ENCODE measurements at regions not wholly inside any gene's neighbourhood (a gene's known extent, or its start where the extent isn't known, plus 50 kb on each side); places are given as distances from the start of the nearest gene placed in this dataset.

GRCh38 chr2:121096611-121097010, 188.4 kb downstream of the TFCP2L1 start:
- TF ChIP-seq CTCF (conservative IDR thresholded peaks at IDR 0.05; ENCODE audit: low read depth, low read length), result no peak
- H3K4me3 ChIP-seq (ENCODE audit: low read depth, low read length), result no peak overlapping the region
- DNase-seq (ENCODE audit: low read depth), result no peak

GRCh38 chr2:121098556-121098955, 186.4 kb downstream of the TFCP2L1 start:
- no peak overlapping the region for H3K4me3 ChIP-seq (ENCODE audit: low read depth, low read length)
- TF ChIP-seq CTCF (conservative IDR thresholded peaks at IDR 0.05; ENCODE audit: low read depth, low read length), result no peak
- no peak for DNase-seq (ENCODE audit: low read depth)

- DNase-seq (ENCODE audit: low read depth), result no peak
- H3K4me3 ChIP-seq (ENCODE audit: low read depth, low read length), result no peak overlapping the region
- peak; percentile 72 for TF ChIP-seq CTCF (conservative IDR thresholded peaks at IDR 0.05; ENCODE audit: low read depth, low read length)
Measured at GRCh38 chr2:121099329-121100290, 185.4 kb downstream of the TFCP2L1 start.

GRCh38 chr2:121101093-121101715, 183.8 kb downstream of the TFCP2L1 start:
- no peak for DNase-seq (ENCODE audit: low read depth)
- no peak for TF ChIP-seq CTCF (conservative IDR thresholded peaks at IDR 0.05; ENCODE audit: low read depth, low read length)
- H3K4me3 ChIP-seq (ENCODE audit: low read depth, low read length), result no peak overlapping the region

GRCh38 chr2:121102941-121103340, 182.1 kb downstream of the TFCP2L1 start:
- no peak overlapping the region for H3K4me3 ChIP-seq (ENCODE audit: low read depth, low read length)
- TF ChIP-seq CTCF (conservative IDR thresholded peaks at IDR 0.05; ENCODE audit: low read depth, low read length), result no peak
- DNase-seq (ENCODE audit: low read depth), result no peak

- DNase-seq (ENCODE audit: low read depth), result no peak
- H3K4me3 ChIP-seq (ENCODE audit: low read depth, low read length), result no peak overlapping the region
- TF ChIP-seq CTCF (conservative IDR thresholded peaks at IDR 0.05; ENCODE audit: low read depth, low read length), result no peak
Measured at GRCh38 chr2:121103960-121104359, 181.0 kb downstream of the TFCP2L1 start.

Measured in epithelial cell of proximal tubule (primary cell).